Caco-2 (cell line): ENCODE measurements at regions not wholly inside any gene's neighbourhood (a gene's known extent, or its start where the extent isn't known, plus 50 kb on each side); places are given as distances from the start of the nearest gene placed in this dataset.

ENCODE experiments used
- BruUV-seq: library from RNA; stranded (reverse); fragments of 400-500 nt; replicated peaks from 2 replicates; lab custom pipeline; 2021; lab: Mats Ljungman, UMichigan
- CTCF ChIA-PET: fragments of 300-600 bp; sonication (Branson Sonifier 250); formaldehyde crosslinking; loops from one replicate; lab custom pipeline; 2022; ENCODE audit warnings: antibody characterized with exemption; lab: Charles Lee
- POLR2A ChIA-PET: fragments of 300-600 bp; sonication (Branson Sonifier 250); formaldehyde crosslinking; loops from one replicate; lab custom pipeline; 2022; ENCODE audit warnings: antibody characterized with exemption; lab: Charles Lee
- DNase-seq, 2 experiments: peaks; one replicate each; pipeline versions ENCODE4 v3.0.0 to v3.0.0-alpha.2; 2020 to 2022
- H3K27me3 ChIP-seq: replicated peaks from 2 replicates; pipeline ENCODE4 v1.6.0; 2011; ENCODE audit warnings: low read length; ENCODE audit not compliant: control insufficient read depth, insufficient read depth
- H3K36me3 ChIP-seq: 2 replicates; pipeline ENCODE4 v1.5.1; 2011; ENCODE audit warnings: low read length; ENCODE audit not compliant: control insufficient read depth, insufficient read depth
- H3K4me1 ChIP-seq: fragments of 250-450 bp; sonication (Bioruptor Pico); 2 replicates; pipeline ENCODE4 v1.5.1; 2020; ENCODE audit warnings: mild to moderate bottlenecking
- H3K4me3 ChIP-seq: 2 replicates; pipeline ENCODE4 v1.5.1; 2011; ENCODE audit warnings: low read depth, mild to moderate bottlenecking, control low read depth, low read length
- H3K9me3 ChIP-seq: fragments of 250-450 bp; sonication (Bioruptor Pico); 2 replicates; pipeline ENCODE4 v1.5.1; 2020; ENCODE audit warnings: mild to moderate bottlenecking, moderate library complexity
- H3K27ac Mint-ChIP-seq: one replicate; pipeline ENCODE4 v1.8.0; 2022; ENCODE audit warnings: mixed read lengths; ENCODE audit not compliant: unreplicated experiment
- H3K27me3 Mint-ChIP-seq: one replicate; pipeline ENCODE4 v1.8.0; 2022; ENCODE audit warnings: mixed read lengths; ENCODE audit not compliant: insufficient read depth, unreplicated experiment
- H3K36me3 Mint-ChIP-seq: one replicate; pipeline ENCODE4 v1.8.0; 2022; ENCODE audit warnings: mild to moderate bottlenecking, mixed read lengths; ENCODE audit not compliant: insufficient read depth, unreplicated experiment
- H3K4me1 Mint-ChIP-seq: one replicate; pipeline ENCODE4 v1.8.0; 2022; ENCODE audit warnings: low read depth, mixed read lengths; ENCODE audit not compliant: unreplicated experiment
- H3K4me3 Mint-ChIP-seq: one replicate; pipeline ENCODE4 v1.8.0; 2022; ENCODE audit warnings: mild to moderate bottlenecking, moderate library complexity, mixed read lengths; ENCODE audit not compliant: unreplicated experiment
- H3K9me3 Mint-ChIP-seq: one replicate; pipeline ENCODE4 v1.8.0; 2022; ENCODE audit warnings: mixed read lengths; ENCODE audit not compliant: unreplicated experiment
- CTCF ChIP-seq, 2 experiments: fragments of 200-600 bp in 1 of 2; IDR thresholded peaks; 1 replicate in 1 of 2; 2 replicates in 1 of 2; pipeline versions ENCODE4 v1.5.1 to v1.8.0; 2011 to 2022; ENCODE audit warnings: antibody characterized with exemption in 1 of 2, control low read depth in 1 of 2, inconsistent platforms in 1 of 2, low read depth in 1 of 2, low read length in 1 of 2, mild to moderate bottlenecking in 1 of 2, moderate library complexity in 1 of 2; ENCODE audit not compliant: insufficient read depth in 1 of 2, severe bottlenecking in 1 of 2, unreplicated experiment in 1 of 2
- intact Hi-C: fragments of 100-400 bp; cut with micrococcal nuclease; formaldehyde crosslinking; loops from one replicate; pipeline ENCODE4 v1.10.0; 2022; ENCODE audit not compliant: unreplicated experiment

- no peak for DNase-seq
- H3K27me3 ChIP-seq: no peaks in the 10 kb centered on the region
- CTCF ChIA-PET: no interaction called here
- no peak overlapping the region for H3K27ac Mint-ChIP-seq
- POLR2A ChIA-PET: no interaction called here
- peaks cover 10% of the 10 kb centered on the region; the same call in 1 of the 2 replicates for H3K9me3 ChIP-seq
- H3K4me3 ChIP-seq: no peak overlapping the region
- no peaks in the 10 kb centered on the region for H3K4me1 Mint-ChIP-seq
- H3K36me3 ChIP-seq: no peaks in the 10 kb centered on the region
- BruUV-seq: no TSS peak
- intact Hi-C loops: loop anchor here (10.0 kb wide), 1 partner anchor 155 kb away; no protein-coding TSS in a partner anchor
- no peak overlapping the region for H3K4me3 Mint-ChIP-seq
- TF ChIP-seq CTCF (IDR thresholded peaks at IDR 0.05; ENCODE audit: insufficient read depth in 1 of 2, low read depth in 1 of 2, low read length in 1 of 2, severe bottlenecking in 1 of 2, unreplicated experiment in 1 of 2): no peak
- no peaks in the 10 kb centered on the region for H3K27me3 Mint-ChIP-seq
- H3K36me3 Mint-ChIP-seq: no peaks in the 10 kb centered on the region
- H3K9me3 Mint-ChIP-seq: peaks cover 22% of the 10 kb centered on the region
- 0 out of 2 replicates have a peak, but pooled peaks cover under 1% of the 10 kb centered on the region for H3K4me1 ChIP-seq
These were observed 143.9 kb upstream of the TSC22D1 start for GRCh38 chr13:44719857-44720671.

GRCh38 chr13:44718467-44718866 lies 142.3 kb upstream of the TSC22D1 start:
- Histone ChIP-seq H3K4me1 (peaks cover 13% of the 10 kb centered on the region), H3K36me3 (no peaks in the 10 kb centered on the region), H3K4me3 (no peak overlapping the region), H3K9me3 (peaks cover 10% of the 10 kb centered on the region; the same call in 1 of the 2 replicates), H3K27me3 (no peaks in the 10 kb centered on the region)
- no TSS peak for BruUV-seq
- Mint-ChIP-seq H3K36me3 (no peaks in the 10 kb centered on the region), H3K27me3 (no peaks in the 10 kb centered on the region), H3K4me3 (no peak overlapping the region), H3K27ac (no peak overlapping the region), H3K4me1 (peaks cover 7% of the 10 kb centered on the region), H3K9me3 (peaks cover 21% of the 10 kb centered on the region)
- CTCF ChIA-PET: no interaction called here
- POLR2A ChIA-PET: no interaction called here
- no peak for DNase-seq
- intact Hi-C loops: loop anchor here (10.0 kb wide), 1 partner anchor 156 kb away; no protein-coding TSS in a partner anchor
- no peak for TF ChIP-seq CTCF (IDR thresholded peaks at IDR 0.05; ENCODE audit: insufficient read depth in 1 of 2, low read depth in 1 of 2, low read length in 1 of 2, severe bottlenecking in 1 of 2, unreplicated experiment in 1 of 2)

- DNase-seq: no peak
- Histone ChIP-seq H3K9me3 (no peaks in the 10 kb centered on the region), H3K36me3 (no peaks in the 10 kb centered on the region), H3K4me3 (no peak overlapping the region), H3K4me1 (peaks cover 13% of the 10 kb centered on the region), H3K27me3 (no peaks in the 10 kb centered on the region)
- H3K4me1 Mint-ChIP-seq: peaks cover 7% of the 10 kb centered on the region
- POLR2A ChIA-PET: no interaction called here
- CTCF ChIA-PET: no interaction called here
- no peaks in the 10 kb centered on the region for H3K9me3 Mint-ChIP-seq
- H3K27me3 Mint-ChIP-seq: no peaks in the 10 kb centered on the region
- no peak overlapping the region for H3K27ac Mint-ChIP-seq
- no peak for TF ChIP-seq CTCF (IDR thresholded peaks at IDR 0.05; ENCODE audit: insufficient read depth in 1 of 2, low read depth in 1 of 2, low read length in 1 of 2, severe bottlenecking in 1 of 2, unreplicated experiment in 1 of 2)
- intact Hi-C loops: loop anchor here (10.0 kb wide), 1 partner anchor 159 kb away; no protein-coding TSS in a partner anchor
- no TSS peak for BruUV-seq
- no peaks in the 10 kb centered on the region for H3K36me3 Mint-ChIP-seq
- no peak overlapping the region for H3K4me3 Mint-ChIP-seq
These were observed 139.4 kb upstream of the TSC22D1 start for GRCh38 chr13:44715287-44716230.
